HG03159 (cell line): ENCODE measurements at regions not wholly inside any gene's neighbourhood (a gene's known extent, or its start where the extent isn't known, plus 50 kb on each side); places are given as distances from the start of the nearest gene placed in this dataset.
"Not testable (repeated sequence)": the region's sequence is repeated elsewhere in the genome, so short reads cannot be mapped to it uniquely, and the experiment has no call there.

Experiments used
- ATAC-seq: cut with Tn5 transposase; IDR thresholded peaks from one replicate; pipeline ENCODE4 v1.9.1; 2021; ENCODE audit warnings: mild to moderate bottlenecking, moderate library complexity; ENCODE audit not compliant: unreplicated experiment

GRCh38 chr4:107332656-107333055 lies 296.5 kb upstream of the DKK2 start:
- not testable (repeated sequence) for ATAC-seq

GRCh38 chr4:107330916-107331315 lies 294.8 kb upstream of the DKK2 start:
- ATAC-seq = no peak

GRCh38 chr4:107319386-107319785 lies 283.3 kb upstream of the DKK2 start:
- no peak for ATAC-seq

GRCh38 chr4:107318078-107318477 lies 282.0 kb upstream of the DKK2 start:
- ATAC-seq = no peak

GRCh38 chr4:107317611-107318010 lies 281.5 kb upstream of the DKK2 start:
- ATAC-seq = no peak

- ATAC-seq = no peak
Observed at GRCh38 chr4:107315584-107315983, 279.5 kb upstream of the DKK2 start.

- no peak for ATAC-seq
Observed at GRCh38 chr4:107314156-107314555, 278.0 kb upstream of the DKK2 start.

- no peak for ATAC-seq
Observed at GRCh38 chr4:107312366-107312765, 276.3 kb upstream of the DKK2 start.

- no peak for ATAC-seq
Observed at GRCh38 chr4:107304699-107305286, 268.7 kb upstream of the DKK2 start.

GRCh38 chr4:107299646-107300045 lies 263.5 kb upstream of the DKK2 start:
- no peak for ATAC-seq

- no peak for ATAC-seq
Observed at GRCh38 chr4:107292979-107293378, 256.9 kb upstream of the DKK2 start.

GRCh38 chr4:107283587-107284559 lies 247.8 kb upstream of the DKK2 start:
- ATAC-seq = no peak

GRCh38 chr4:107279733-107280132 lies 243.6 kb upstream of the DKK2 start:
- no peak for ATAC-seq

- no peak for ATAC-seq
Observed at GRCh38 chr4:107278791-107279483, 242.8 kb upstream of the DKK2 start.

- ATAC-seq = no peak
Observed at GRCh38 chr4:107276052-107276451, 239.9 kb upstream of the DKK2 start.

GRCh38 chr4:107275225-107275624 lies 239.1 kb upstream of the DKK2 start:
- ATAC-seq = no peak

GRCh38 chr4:107270614-107271013 lies 234.5 kb upstream of the DKK2 start:
- ATAC-seq = no peak

- no peak for ATAC-seq
Observed at GRCh38 chr4:107269175-107269574, 233.1 kb upstream of the DKK2 start.

- ATAC-seq = no peak
Observed at GRCh38 chr4:107265859-107266258, 229.7 kb upstream of the DKK2 start.

- no peak for ATAC-seq
Observed at GRCh38 chr4:107261241-107261874, 225.2 kb upstream of the DKK2 start.

- no peak for ATAC-seq
Observed at GRCh38 chr4:107258359-107258758, 222.2 kb upstream of the DKK2 start.
